HG03558 (cell line): ENCODE measurements at regions not wholly inside any gene's neighbourhood (a gene's known extent, or its start where the extent isn't known, plus 50 kb on each side); places are given as distances from the start of the nearest gene placed in this dataset.

Experiments used
- ATAC-seq: cut with Tn5 transposase; IDR thresholded peaks from one replicate; pipeline ENCODE4 v1.9.1; 2021; ENCODE audit warnings: moderate number of reproducible peaks; ENCODE audit not compliant: unreplicated experiment; ENCODE audit errors: extremely low read depth

DNA sequence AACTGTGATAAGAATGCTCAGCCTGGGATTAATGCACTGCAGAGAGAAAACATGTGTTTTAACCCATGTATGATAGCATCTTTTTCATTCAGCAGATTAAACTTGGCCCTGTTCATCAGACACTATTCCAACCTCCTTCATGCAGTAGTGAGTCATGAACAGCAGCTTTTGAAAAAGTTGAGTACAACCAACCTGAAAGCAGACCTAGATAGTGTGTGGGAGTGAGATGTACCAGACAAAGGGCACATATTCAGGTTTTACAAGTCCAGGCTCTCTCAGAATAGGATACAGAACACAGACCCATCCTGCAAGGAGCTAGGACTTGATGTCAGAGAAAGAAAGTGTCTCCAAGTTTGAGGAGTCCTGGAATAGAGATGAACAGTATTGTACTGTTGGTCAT lies 237.3 kb upstream of the STS start:
- ATAC-seq = no peak

DNA sequence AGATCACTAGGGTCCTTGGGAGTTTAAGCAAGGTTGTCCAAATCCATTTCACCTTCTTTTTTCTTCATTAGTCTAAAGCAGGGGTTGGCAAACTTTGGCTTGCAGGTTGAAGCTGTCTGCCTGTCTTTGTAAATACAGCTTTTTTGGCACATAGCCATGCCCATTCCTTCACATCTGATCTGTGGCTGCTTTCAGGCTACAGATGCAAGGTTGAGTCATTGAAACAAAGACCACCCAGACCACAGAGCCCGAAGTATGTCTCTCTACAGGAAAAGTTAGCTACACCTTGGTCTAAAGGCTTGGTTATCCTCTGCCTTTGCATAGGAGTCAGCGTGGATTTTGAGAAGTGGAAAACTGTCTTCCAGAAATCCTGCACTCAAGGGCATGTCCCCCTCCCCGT lies 238.1 kb upstream of the STS start:
- no peak for ATAC-seq

DNA sequence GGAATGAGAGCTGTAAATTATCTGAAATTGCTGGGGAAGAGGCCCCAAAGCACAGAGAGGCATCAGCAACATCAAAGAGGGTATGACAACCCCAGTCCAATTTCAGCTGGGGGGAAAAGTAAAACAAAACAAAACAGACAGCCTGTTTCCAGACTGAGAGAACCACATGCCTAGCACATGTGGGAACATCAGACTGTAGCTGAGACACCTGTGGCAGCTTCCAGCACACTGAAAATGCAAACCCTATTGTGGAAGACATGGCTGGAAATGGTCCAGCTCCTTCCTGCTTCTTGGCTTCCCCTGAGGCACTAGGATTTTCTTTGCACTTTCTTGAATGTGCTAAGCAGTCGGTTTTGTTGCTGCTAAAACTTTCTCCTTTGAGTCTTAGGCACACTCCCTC lies 240.9 kb upstream of the STS start:
- no peak for ATAC-seq

DNA sequence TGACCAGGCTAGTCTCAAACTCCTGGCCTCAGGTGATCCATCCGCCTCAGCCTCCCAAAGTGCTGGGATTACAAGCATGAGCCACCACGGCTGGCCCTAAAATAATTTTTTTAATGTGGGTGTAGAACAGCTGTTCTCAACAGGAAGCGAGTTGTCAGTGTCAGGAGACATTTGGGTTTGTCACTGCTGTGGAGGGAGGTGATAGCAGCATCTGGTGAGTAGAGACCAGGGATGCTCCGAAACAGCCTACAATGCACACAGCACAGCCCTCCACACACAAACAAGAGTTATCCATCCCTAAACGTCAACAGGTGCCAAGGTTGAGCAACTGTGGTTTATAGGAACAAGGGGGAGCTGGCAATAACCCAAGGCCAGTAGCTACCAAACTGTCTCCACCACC lies 243.4 kb upstream of the STS start:
- ATAC-seq = no peak

DNA sequence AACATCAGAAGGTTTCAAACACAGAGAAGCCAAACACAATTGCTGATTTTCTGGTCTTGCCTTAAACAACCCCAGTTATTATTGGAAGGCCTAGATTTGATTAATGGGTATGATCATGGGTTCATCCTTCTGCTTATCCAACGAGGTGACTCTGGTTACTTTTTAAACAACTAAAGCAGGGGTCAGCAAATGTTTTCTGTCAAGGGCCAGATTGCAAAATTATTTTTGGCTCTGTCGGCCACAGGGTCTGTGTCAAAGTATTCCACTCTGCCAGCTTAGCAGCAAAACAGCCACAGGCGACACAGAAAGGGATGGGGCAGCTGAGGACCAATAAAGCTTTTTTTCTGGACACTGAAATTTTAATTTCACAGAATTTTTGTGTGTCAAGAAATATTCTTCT lies 249.1 kb upstream of the STS start:
- no peak for ATAC-seq

DNA sequence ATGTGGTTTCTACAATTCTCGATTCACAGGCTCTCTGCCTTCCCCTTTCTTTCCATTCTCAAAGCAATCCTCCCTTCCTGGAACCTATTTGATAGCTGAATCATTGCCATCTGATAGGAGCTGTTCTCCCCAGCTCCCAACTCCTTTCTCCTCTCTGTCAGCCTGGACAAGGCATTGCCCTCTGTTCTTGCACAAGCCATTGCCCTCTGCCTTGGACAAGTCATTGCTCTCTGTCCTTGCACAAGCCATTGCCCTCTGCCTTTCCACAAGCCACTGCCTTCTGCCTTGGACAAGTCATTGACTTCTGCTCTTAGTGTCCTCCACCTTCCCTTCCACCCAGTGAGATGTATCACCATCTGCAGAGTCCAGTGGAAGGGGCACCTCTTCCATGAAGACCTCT lies 256.1 kb upstream of the STS start:
- no peak for ATAC-seq

DNA sequence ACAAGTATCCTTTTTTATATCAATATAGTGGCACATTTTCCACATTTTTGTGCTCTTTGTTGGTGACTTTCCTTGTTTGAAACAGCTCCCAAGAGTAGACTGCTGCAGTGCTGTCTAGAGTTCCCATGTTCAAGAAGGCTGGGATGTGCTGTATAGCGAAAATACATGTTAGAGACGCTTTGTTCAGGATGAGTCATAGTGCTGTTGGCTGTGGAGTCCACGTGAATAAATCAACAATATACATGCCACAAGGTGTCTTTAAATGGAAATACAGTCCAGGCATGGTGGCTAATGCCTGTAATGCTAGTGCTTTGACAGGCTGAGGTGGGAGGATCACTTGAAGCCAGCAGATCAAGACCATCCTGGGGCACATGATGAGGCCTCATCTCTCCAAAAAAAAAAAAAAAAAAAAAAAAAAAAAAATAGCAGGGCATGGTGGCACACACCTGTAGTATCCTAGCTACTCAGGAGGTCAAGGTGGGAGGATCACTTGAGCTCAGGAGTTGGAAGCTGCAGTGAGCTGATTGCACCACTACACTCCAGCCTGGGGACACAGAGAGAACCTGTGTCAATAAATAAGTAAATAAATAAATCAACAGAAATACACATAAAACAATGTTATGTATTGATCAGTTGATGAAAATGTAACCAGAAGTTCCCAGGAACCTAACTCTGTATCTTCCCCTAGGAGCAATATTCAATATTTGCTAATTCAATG lies 256.8 kb upstream of the STS start:
- ATAC-seq = no peak

DNA sequence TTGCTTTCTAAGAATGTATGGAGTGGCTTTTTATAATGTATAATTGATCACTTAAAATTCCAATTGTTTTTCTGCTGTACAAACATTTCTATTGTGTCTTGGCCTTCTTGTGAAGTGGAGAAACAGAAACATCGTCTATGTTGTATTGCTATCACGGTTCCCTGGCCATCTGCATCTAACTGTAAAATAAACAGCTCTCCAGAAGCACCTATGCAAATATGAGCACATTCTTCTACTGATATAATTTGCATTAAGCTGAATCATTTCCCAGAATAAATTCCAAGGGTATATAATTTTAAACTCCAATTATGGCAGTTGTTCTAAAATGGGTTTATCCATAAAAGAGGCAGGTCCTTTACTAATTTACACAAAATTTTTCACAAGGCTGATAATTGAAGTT lies 261.6 kb upstream of the STS start:
- no peak for ATAC-seq

DNA sequence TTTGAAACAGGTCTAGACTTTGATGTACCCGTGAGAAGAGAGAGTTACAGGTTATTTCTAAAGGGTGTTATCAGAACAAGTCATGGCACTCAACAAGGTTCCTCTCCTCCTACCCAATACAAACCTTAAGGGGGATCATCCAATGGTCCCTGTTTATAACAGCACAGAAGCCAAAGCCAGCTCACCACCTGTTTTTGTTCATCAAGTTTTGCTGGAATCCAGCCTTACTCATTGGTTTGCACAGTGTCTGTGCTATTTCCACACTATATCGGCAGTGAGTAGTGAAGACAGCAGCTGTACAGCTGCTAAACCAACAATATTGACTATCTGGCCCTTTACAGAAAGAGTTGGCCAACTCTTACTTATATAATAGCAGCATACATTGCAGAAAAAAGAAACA lies 262.1 kb upstream of the STS start:
- no peak for ATAC-seq

DNA sequence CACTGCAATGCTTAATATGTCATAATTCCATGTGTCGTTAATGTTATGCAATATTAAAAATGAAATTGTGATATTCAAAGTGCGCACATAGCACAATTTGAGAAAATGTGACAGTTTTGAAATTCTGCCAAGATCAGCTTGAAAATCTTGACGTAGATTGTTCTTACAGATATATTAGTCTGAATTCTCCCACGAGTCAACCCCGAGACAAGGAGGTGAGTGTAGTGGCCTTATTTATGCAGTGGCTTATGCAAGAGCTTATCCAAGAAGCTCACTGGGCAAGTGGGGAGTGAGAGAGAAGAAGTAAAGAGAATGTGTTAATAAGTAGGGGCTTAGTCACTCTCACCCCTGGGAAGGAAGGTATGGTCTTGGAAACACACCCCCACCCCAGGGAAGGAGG lies 286.1 kb upstream of the STS start:
- no peak for ATAC-seq

DNA sequence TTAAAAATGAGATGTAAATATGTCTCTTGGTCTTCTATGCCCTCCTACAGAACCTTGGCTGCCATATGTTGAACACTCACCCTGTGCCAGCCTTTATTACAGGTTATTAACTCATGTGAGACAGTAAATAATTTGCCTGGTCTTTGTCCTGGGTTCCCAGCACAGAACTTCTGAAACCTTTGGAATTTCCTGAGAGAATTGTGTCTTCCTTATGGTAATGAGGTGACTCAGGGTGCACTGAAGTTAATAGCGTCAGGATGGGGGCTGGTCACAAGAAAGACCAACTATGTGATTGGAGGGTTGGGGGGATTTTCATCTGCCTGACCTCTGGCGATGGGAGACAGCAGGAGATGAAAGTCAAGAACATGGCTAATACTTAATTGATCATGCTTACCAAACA lies 289.8 kb upstream of the STS start:
- ATAC-seq = no peak

DNA sequence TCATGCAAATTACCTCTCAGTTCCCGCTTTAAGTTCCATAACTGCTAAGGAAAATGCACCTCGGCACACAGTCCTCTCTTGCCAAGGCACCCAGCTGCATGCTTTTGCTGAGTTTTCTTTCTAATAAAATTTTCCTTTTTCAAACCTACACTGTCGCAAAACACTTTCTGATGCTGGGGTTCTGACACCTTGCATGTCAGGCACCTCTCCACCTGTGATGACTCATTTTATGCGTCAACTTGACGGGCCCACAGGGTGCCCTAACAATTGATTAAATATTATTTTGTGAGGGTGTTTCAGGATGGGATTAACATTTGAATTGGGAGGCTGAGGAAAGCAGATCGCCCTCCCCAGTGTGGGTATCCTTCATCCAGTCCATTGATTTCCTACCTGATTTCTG lies 291.0 kb upstream of the STS start:
- ATAC-seq = no peak

DNA sequence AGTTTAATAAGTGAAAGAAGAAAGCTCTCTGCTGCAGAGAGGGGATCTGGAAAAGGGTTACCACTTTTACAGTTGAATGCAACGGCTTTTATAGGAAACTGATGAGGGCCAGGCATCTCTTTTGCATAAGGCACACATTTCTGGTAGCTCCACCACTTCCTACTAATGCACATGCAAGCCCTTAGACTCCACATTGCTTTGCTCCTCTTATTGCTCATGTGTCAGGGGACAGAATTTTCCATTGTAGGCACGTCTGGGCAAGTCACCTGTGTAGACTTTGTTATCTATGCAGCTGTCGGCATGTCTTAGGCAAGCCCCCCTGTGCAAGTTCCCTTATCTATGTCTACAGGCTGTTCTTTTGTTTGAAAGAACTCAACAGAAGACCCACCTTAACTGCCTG lies 294.6 kb upstream of the STS start:
- ATAC-seq = no peak

DNA sequence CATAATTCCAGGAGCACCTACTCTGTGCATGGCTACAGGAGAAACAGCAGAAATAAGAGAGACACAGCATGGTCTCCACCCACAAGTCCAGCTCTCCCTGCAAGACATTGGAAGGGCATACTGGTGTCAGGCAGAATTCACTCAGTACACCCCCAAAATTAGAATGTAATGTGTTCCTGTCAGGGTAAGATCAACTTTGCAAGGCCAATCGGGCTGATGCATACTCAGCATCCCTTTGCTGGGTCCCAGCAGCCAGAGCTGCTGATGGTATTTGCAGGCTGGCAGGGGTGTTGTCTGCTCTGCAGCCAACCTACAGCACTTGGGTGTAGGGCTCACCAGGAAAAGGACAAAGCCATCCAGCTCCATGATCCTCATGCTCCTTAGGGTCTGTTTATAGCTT lies 295.4 kb upstream of the STS start:
- no peak for ATAC-seq

DNA sequence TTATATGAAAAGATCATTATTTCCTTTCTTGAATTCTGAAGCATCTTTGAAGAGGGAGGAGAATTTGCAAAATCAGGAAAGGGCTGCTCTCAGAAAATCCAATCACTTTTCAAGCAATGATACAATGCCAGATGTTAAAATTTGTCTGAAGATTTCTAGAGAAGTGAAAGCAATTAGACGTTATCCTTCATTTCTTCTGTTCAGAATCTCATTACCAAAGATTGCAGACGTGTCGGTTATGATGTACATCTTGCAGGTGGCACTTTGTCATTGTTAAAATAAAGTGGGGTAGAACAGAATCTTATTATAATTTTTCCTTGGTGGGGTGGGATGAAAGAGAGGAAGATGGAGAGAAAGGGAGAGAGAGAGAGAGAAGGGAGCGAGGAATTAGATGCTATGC lies 296.4 kb upstream of the STS start:
- ATAC-seq = no peak

DNA sequence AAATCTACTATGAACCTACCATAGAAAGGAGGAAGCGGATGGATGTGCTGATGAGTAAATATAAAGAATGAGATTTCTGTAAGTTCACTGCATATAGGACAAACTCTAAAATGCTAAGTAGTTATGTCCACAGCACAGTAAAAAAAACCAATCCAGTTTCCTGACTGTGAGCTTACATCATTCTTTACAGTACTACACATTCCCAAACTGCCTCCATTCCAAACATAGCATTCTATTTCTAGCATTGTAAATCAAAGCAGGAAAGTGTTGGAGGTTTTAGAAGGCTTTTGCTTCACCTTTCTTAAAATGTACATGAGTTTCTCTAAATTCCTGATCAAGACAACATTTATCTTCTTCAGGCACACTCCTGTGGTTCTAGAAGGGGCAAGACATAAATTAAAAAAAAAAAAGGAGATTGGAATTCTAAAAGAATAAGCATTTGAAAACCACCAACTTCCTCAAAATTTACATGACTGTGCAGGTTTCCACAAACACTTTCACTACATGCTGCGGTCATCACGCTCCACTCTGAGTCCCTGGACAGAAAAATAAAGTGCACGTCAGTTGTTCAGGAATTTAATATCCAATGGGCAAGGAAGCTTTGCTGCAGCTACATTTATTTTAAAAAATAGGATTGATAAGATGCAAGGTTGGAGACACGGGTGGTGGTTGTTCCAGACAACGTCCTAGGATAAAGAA lies 297.6 kb upstream of the STS start:
- ATAC-seq = no peak

DNA sequence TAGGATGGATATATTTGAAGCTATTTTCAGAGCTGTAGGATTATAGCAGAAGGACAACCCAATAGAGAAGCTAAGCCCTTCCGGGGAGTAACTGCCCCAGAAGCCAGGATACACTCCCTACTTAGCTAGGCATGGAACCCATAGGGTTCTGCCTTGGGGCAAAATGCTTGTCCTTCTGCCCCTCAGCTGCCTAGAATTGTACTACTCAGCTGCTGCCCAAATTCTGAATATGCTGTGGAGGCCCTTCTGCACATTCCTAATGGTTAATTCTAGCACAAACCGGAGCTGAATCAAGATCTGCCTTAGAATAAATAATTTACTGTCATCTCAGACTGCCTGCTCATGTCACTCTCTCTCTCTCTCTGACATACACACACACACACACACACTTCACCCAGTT lies 297.7 kb upstream of the VCX3A start:
- ATAC-seq = no peak

DNA sequence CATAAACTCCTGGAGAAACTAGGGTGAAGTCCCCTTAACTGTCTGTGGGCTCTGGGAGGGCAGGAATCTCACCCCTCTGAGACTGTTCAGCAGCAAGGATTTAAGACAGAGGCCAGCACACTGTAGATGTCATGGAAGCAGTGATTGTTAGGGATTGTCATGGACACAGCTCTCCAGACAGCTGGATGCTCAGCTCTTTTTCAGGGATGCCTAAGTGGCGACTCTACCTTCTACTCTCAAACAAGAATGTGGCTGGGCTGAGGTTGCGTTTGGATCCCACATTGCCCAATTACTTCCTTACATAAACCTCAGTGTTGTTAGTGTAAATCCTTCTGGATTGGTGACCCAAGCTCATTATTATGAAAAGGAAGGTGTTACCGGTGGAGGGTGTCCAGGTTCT lies 291.9 kb upstream of the VCX3A start:
- no peak for ATAC-seq

DNA sequence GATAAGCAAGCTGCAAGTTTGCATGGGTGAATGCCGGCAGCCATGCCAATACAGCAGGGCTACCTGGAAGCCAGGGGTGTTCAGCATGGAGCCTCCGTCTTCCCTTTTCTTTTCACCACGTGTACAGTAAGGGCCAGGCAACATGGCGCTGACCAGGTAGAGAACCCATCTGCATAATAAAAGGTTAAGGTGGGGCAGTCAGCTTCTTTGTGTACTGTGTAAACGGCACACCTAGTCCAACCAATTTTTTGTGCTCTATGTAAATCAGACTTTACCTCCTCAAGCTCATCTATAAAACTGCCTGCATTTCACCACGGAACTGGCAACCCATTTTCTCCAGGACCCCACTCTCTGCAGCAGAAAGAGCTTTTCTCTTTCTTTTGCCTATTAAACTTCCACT lies 286.8 kb upstream of the VCX3A start:
- ATAC-seq = no peak

DNA sequence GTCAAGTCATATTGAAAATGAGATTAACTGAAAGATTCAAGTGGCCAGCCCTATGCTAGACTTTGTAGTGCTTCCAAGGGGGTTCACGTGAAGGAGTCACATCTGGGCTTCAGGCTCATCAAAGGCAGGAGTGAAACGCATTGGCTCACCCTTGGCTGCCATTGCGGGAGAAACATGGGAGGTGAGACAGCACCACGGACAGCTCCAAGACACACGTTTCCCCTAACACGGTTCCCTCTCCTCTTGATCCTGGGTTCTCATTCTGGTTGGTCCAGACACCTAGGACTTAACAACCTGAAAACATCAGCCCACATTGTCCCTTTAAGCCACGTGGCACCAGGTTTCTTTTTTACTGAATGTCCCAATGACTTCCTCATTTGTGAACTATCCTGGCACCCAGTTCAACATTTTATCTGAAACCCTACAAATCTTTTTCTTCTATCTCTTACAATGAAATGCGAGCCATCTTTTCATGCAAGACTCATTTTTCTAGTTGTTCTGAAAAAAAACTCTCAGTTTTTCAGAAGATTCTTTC lies 279.0 kb upstream of the VCX3A start:
- no peak for ATAC-seq

DNA sequence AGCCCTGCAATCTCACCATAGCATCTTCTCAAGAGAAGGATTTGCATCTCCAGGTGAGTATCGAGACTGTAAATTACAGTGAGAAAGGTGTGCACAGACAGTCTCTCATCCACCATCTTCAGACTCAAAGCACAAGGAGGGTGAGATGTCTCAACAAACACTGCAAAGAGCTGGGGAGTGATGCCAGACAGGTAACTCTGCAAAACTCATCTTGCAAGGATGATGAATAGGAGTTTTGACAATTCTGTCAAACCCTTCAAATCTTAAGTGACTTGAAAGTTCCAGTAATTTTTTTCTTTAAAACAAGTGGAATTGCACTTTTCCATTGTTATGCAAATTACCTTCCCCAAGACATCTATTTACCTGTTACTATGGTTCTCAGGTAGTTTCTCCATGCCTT lies 277.2 kb upstream of the VCX3A start:
- no peak for ATAC-seq

DNA sequence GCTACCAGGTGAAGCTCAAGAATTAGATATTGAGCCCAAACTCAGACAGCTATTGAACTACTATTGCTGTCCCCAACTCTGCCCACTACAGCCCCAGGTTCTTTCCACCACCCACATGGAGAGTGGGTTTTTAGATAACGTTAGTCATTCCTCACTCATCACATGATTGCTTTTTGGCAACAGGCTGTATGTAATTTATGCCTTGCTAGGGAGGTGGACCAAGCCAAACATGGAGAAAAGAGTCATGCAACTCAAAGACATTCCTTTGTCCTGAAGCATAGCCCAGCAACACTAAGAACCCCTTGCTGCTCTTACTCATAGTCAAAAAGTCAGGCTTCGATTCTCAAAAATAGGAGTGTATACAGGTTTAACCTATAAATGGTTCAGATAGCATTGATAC lies 275.9 kb upstream of the VCX3A start:
- ATAC-seq = no peak
